HUES64 (cell line): ENCODE measurements at regions not wholly inside any gene's neighbourhood (a gene's known extent, or its start where the extent isn't known, plus 50 kb on each side); places are given as distances from the start of the nearest gene placed in this dataset.
"Not testable (repeated sequence)": the region's sequence is repeated elsewhere in the genome, so short reads cannot be mapped to it uniquely, and the experiment has no call there.

Source experiments
- H3K27ac ChIP-seq: 2 replicates; pipeline ENCODE4 v1.7.0; 2013; ENCODE audit warnings: low read depth, low read length, inconsistent platforms
- H3K27me3 ChIP-seq: 2 replicates; pipeline ENCODE4 v1.6.1; 2013; ENCODE audit warnings: mild to moderate bottlenecking, low read length; ENCODE audit not compliant: insufficient read depth
- H3K36me3 ChIP-seq: 2 replicates; pipeline ENCODE4 v1.6.1; 2013; ENCODE audit warnings: mild to moderate bottlenecking, low read length; ENCODE audit not compliant: insufficient read depth
- H3K4me1 ChIP-seq: 2 replicates; pipeline ENCODE4 v1.6.1; 2013; ENCODE audit warnings: mild to moderate bottlenecking, low read length, moderate library complexity; ENCODE audit not compliant: insufficient read depth
- H3K4me3 ChIP-seq: 2 replicates; pipeline ENCODE4 v1.5.1; 2013; ENCODE audit warnings: mild to moderate bottlenecking, low read length, moderate library complexity
- H3K9ac ChIP-seq: 2 replicates; pipeline ENCODE4 v1.6.1; 2013; ENCODE audit warnings: mild to moderate bottlenecking, low read depth, low read length
- H3K9me3 ChIP-seq: 2 replicates; pipeline ENCODE4 v1.6.1; 2013; ENCODE audit warnings: low read depth, low read length; ENCODE audit not compliant: insufficient read depth
- WGBS: fragments of 150-250, 120-280 bp; methylation state at CpG from one replicate; pipeline ENCODE4 v1.1.7; 2013; ENCODE audit warnings: missing lambda C conversion rate; 5-methylcytosine and 5-hydroxymethylcytosine counted together

- Histone ChIP-seq H3K27ac (no peak overlapping the region), H3K36me3 (no peaks in the 10 kb centered on the region), H3K4me1 (no peaks in the 10 kb centered on the region), H3K9me3 (no peaks in the 10 kb centered on the region), H3K4me3 (no peak overlapping the region), H3K27me3 (0 out of 2 replicates have a peak, but pooled peaks cover 6% of the 10 kb centered on the region), H3K9ac (no peak overlapping the region)
- 92% methylated on average over 13 of the region's 14 CpGs for WGBS
Measured at GRCh38 chr10:29816801-29817558, 182.2 kb upstream of the SVIL start.

DNA sequence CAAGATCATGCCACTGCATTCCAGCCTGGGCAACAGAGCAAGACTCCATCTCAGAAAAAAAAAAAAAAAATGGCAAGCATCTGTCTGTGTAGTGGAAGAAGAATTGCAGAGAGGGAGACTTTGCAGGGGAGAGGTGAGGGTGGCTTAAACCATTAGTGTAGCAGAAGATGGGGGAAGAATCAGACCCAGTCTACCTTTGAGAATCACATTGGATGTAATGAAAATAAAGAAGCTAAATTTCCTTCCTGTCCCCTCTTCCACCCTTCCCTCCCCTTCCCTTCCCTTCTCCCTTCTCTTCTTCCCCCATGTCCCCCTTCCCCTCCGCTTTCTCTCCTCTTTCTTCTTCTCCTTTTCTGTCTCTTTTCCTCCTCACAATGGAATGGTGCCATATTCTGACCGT is 180.8 kb upstream of the SVIL start:
- H3K4me1 ChIP-seq, result no peaks in the 10 kb centered on the region
- H3K36me3 ChIP-seq, result no peaks in the 10 kb centered on the region
- H3K27ac ChIP-seq, result no peak overlapping the region
- no peaks in the 10 kb centered on the region for H3K27me3 ChIP-seq
- no peak overlapping the region for H3K9ac ChIP-seq
- no peak overlapping the region for H3K4me3 ChIP-seq
- H3K9me3 ChIP-seq, result no peaks in the 10 kb centered on the region
- WGBS, result 97% methylated on average over 2 of the region's 2 CpGs

DNA sequence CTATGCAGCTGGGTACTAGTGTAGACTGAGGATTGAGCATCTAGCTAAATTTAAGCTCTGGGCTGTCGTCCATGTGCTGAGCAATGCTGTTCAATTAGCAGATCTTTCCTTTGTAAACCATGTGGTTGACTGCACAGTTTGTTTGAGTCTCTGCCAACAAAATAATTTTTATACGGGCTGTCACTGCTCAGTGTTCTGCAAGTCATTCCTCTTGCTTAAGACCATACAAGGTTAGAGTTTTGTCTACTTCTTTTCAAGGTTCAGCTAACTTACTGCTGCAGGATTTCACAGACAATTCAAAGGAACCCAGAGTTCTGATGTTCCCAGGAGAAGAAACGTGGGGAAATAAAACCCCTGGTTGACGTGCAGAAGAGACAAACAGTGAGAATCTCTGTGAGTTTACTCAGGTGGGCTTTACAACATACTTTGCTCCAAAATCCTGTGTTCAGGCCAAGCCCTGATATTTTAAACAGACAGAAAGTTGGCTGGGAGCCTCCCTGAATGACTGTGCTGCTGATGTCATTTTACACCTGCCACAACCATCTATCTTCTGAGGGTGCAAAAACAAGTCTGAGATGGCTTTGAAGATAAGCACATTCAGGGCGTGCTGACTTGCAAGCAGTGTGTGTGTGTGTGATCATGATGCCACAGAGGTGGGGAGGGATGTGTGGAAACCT is 177.1 kb upstream of the SVIL start:
- H3K9ac ChIP-seq, result no peak overlapping the region
- H3K4me1 ChIP-seq, result no peaks in the 10 kb centered on the region
- no peaks in the 10 kb centered on the region for H3K27me3 ChIP-seq
- no peak overlapping the region for H3K27ac ChIP-seq
- no peaks in the 10 kb centered on the region for H3K36me3 ChIP-seq
- H3K4me3 ChIP-seq, result no peak overlapping the region
- H3K9me3 ChIP-seq, result no peaks in the 10 kb centered on the region
- WGBS, result 89% methylated on average over 5 of the region's 5 CpGs

- H3K4me3 ChIP-seq, result no peak overlapping the region
- H3K27me3 ChIP-seq, result no peaks in the 10 kb centered on the region
- WGBS, result 93% methylated on average over 2 of the region's 2 CpGs
- H3K9ac ChIP-seq, result no peak overlapping the region
- H3K27ac ChIP-seq, result no peak overlapping the region
- H3K9me3 ChIP-seq, result no peaks in the 10 kb centered on the region
- H3K4me1 ChIP-seq, result no peaks in the 10 kb centered on the region
- no peaks in the 10 kb centered on the region for H3K36me3 ChIP-seq
Measured at GRCh38 chr10:29810816-29811215, 176.0 kb upstream of the SVIL start.

- H3K27ac ChIP-seq, H3K4me1 ChIP-seq: not testable (repeated sequence)
Measured at GRCh38 chr10:29810231-29810630, 175.5 kb upstream of the SVIL start.

DNA sequence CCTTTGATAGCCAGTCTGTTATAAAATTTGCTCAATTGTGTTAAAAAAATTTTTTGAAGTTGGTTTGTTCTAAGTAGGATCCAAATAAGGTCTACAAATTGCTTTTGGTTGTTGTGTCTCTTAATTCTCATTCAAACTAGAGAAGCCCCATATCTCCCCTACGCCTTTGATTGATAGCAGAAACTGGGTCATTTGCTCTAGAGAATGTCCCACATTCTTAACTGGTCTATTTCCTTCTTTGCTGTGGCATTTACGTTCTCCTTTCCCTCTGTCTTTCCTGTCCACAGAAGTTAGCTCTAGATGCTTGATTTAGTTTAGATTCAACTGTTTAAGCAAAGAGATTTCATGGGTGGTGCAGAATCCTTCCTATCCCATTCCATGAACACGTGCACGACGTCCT is 174.6 kb upstream of the SVIL start:
- no peaks in the 10 kb centered on the region for H3K27me3 ChIP-seq

More at GRCh38 chr10:29810231-29810630, 175.5 kb upstream of the SVIL start:
- not testable (repeated sequence) for H3K9ac ChIP-seq, H3K4me3 ChIP-seq, H3K9me3 ChIP-seq, H3K36me3 ChIP-seq, H3K27me3 ChIP-seq
- WGBS, result 73% methylated on average over 3 of the region's 3 CpGs

GRCh38 chr10:29807163-29807806 is 172.5 kb upstream of the SVIL start:
- Histone ChIP-seq H3K9ac (no peak overlapping the region), H3K9me3 (no peaks in the 10 kb centered on the region), H3K36me3 (no peaks in the 10 kb centered on the region), H3K4me3 (no peak overlapping the region), H3K27ac (no peak overlapping the region), H3K4me1 (no peaks in the 10 kb centered on the region), H3K27me3 (no peaks in the 10 kb centered on the region)
- 93% methylated on average over 2 of the region's 2 CpGs for WGBS

More for the DNA sequence above, 174.6 kb upstream of the SVIL start:
- H3K9ac ChIP-seq, result no peak overlapping the region
- H3K36me3 ChIP-seq, result no peaks in the 10 kb centered on the region
- no peak overlapping the region for H3K27ac ChIP-seq
- H3K4me3 ChIP-seq, result no peak overlapping the region
- no peaks in the 10 kb centered on the region for H3K4me1 ChIP-seq
- no peaks in the 10 kb centered on the region for H3K9me3 ChIP-seq
- 93% methylated on average over 5 of the region's 5 CpGs for WGBS

DNA sequence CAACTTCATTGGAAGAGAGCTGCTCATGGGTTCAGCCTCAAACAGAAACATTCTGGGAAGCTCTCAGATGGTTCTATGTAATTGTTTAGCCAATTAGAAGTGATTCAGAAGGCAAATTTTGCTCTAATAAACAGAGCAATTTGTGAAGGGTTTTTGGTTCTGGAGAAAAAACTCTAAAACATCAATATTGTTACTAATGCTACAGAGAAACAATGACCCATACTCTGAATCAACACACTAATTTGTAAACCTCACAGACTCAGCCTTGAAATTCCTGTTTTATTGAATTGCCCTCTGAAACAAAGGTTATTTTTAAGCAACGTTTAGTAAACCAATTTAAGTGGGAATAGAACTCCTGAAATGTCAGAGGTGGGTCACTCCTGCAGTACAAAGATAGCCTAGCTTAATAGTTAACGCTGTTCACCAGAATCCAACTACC is 171.6 kb upstream of the SVIL start:
- WGBS, result 89% methylated on average over 2 of the region's 2 CpGs
- Histone ChIP-seq H3K9ac (no peak overlapping the region), H3K9me3 (no peaks in the 10 kb centered on the region), H3K36me3 (no peaks in the 10 kb centered on the region), H3K27me3 (no peaks in the 10 kb centered on the region), H3K4me1 (no peaks in the 10 kb centered on the region), H3K4me3 (no peak overlapping the region), H3K27ac (no peak overlapping the region)

DNA sequence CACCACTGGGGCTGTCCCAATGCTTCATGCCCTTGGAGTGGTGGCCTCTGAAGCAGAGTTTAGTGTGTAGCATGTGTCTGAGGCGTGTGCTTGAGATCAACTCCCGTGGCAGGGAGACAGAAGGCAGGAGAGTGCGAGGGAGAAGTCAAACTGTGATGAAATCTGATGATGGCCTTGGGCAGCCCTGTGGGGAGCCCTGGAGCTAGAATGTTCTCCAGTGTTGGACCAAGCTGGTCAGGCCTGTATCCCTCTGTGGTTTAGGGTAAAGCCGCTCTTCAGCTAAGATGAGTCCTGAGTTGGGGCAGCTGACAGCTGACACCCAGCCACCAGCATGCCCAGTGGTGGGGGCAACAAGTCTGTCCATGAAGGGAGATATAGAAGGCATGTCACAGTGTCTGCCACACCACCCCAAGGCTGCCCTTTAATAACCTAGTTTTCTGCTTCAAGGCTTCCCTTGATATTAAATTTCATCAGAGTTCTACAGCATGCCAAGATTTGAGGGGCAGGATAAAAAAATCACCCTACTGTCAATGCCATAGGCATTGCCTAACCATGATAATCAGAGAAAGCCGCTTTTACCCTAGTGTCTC is 170.5 kb upstream of the SVIL start:
- no peaks in the 10 kb centered on the region for H3K4me1 ChIP-seq
- H3K36me3 ChIP-seq, result no peaks in the 10 kb centered on the region
- H3K9me3 ChIP-seq, result no peaks in the 10 kb centered on the region
- no peak overlapping the region for H3K27ac ChIP-seq
- H3K9ac ChIP-seq, result no peak overlapping the region
- H3K4me3 ChIP-seq, result no peak overlapping the region
- 87% methylated on average over 5 of the region's 5 CpGs for WGBS
- no peaks in the 10 kb centered on the region for H3K27me3 ChIP-seq

DNA sequence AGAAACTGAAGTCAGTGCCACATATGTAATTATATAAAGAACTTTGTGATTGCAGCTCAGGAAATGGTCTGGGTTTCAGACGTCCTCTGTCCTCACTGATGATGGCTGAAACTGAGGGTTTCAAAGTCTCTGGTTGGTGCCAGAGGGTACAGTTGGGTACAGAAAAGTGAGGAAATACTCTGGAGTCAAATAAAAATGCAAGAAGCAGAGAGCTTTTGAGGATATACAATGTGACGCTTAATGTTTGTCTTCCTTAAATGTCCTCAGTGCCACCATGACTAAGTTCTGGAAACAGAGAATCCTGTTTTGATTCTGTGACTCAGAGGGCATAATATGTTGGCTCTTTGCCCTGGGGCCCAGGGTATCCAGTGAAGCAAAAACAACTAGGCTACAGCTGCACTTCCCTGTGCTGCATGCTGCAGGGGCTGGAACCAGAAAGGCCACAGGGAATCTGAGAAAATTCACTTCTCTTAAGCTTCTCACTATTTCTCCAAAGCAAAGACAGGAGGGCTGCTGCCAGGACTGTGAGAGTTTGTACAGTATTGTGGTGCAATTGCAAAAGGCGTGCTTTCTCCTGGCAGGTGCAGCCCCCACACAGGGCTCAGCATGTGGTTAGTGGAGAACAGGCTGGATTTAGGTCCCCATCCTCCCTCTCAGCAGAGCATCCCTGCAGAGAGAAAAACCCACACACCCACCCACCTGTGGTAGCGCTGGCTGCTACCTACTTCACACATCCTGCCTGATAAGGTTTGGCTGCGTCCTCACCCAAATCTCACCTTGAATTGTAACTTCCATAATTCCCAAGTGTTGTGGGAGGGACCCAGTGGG is 169.5 kb upstream of the SVIL start:
- H3K27me3 ChIP-seq, result no peaks in the 10 kb centered on the region
- no peaks in the 10 kb centered on the region for H3K36me3 ChIP-seq
- H3K4me1 ChIP-seq, result no peaks in the 10 kb centered on the region
- no peaks in the 10 kb centered on the region for H3K9me3 ChIP-seq
- no peak overlapping the region for H3K27ac ChIP-seq
- H3K4me3 ChIP-seq, result no peak overlapping the region
- no peak overlapping the region for H3K9ac ChIP-seq
- 87% methylated on average over 5 of the region's 5 CpGs for WGBS
